CD14-positive monocyte (primary cell): ENCODE measurements at regions not wholly inside any gene's neighbourhood (a gene's known extent, or its start where the extent isn't known, plus 50 kb on each side); places are given as distances from the start of the nearest gene placed in this dataset.

Experiments
- DNase-seq, 3 donors: peaks; one replicate each; pipeline ENCODE4 v3.0.0-alpha.2; 2011 to 2022
- H2AFZ ChIP-seq: 2 replicates; pipeline ENCODE4 v1.6.0; 2012; ENCODE audit warnings: mild to moderate bottlenecking, low read depth, low read length, inconsistent platforms; ENCODE audit not compliant: insufficient read depth, poor library complexity, severe bottlenecking
- H3K27ac ChIP-seq, 2 donors: 1 replicate in 1 of 2; 2 replicates in 1 of 2; pipeline ENCODE4 v1.5.1; 2012 to 2013; ENCODE audit warnings: low read length in 2 of 2, control low read depth in 1 of 2, inconsistent platforms in 1 of 2, low read depth in 1 of 2, mild to moderate bottlenecking in 1 of 2
- H3K27me3 ChIP-seq, 2 donors: one replicate each; pipeline versions ENCODE4 v1.6.0 to v1.6.1; 2011 to 2013; ENCODE audit warnings: low read length in 2 of 2; ENCODE audit not compliant: control insufficient read depth in 2 of 2, insufficient read depth in 2 of 2
- H3K36me3 ChIP-seq, 2 donors: replicated peaks in 1 of 2; 1 replicate in 1 of 2; 2 replicates in 1 of 2; pipeline versions ENCODE4 v1.5.1 to v1.6.1; 2012 to 2013; ENCODE audit warnings: low read length in 2 of 2, control low read depth in 1 of 2, inconsistent platforms in 1 of 2, mild to moderate bottlenecking in 1 of 2; ENCODE audit not compliant: insufficient read depth in 2 of 2, control insufficient read depth in 1 of 2
- H3K4me1 ChIP-seq, 2 donors: 1 replicate in 1 of 2; 2 replicates in 1 of 2; pipeline versions ENCODE4 v1.5.1 to v1.6.1; 2012 to 2013; ENCODE audit warnings: low read length in 2 of 2, control low read depth in 1 of 2, inconsistent platforms in 1 of 2, mild to moderate bottlenecking in 1 of 2, moderate library complexity in 1 of 2; ENCODE audit not compliant: insufficient read depth in 2 of 2, control insufficient read depth in 1 of 2
- H3K4me2 ChIP-seq: replicated peaks from 2 replicates; pipeline ENCODE3; 2012; ENCODE audit warnings: low read length, moderate library complexity, mild to moderate bottlenecking; ENCODE audit not compliant: poor library complexity, severe bottlenecking; ENCODE audit errors: extremely low read depth
- H3K4me3 ChIP-seq, 3 experiments: fragments of 200-600 bp in 1 of 3; sonication (generic) in 1 of 3; replicated peaks in 1 of 3; 1 replicate in 2 of 3; 2 replicates in 1 of 3; pipeline ENCODE4 v1.5.1; 2011 to 2013; ENCODE audit warnings: low read length in 3 of 3, mild to moderate bottlenecking in 3 of 3, control low read depth in 2 of 3, low read depth in 2 of 3, inconsistent platforms in 1 of 3, moderate library complexity in 1 of 3
- H3K79me2 ChIP-seq: 2 replicates; pipeline ENCODE4 v1.6.0; 2012; ENCODE audit warnings: mild to moderate bottlenecking, control low read depth, inconsistent platforms, low read length, moderate library complexity; ENCODE audit not compliant: insufficient read depth
- H3K9ac ChIP-seq: 2 replicates; pipeline ENCODE4 v1.6.0; 2017; ENCODE audit warnings: low read length, mild to moderate bottlenecking; ENCODE audit not compliant: insufficient read depth, poor library complexity, severe bottlenecking
- H3K9me3 ChIP-seq, 2 donors: replicated peaks in 1 of 2; 1 replicate in 1 of 2; 2 replicates in 1 of 2; pipeline versions ENCODE4 v1.5.1 to v1.6.1; 2012 to 2013; ENCODE audit warnings: low read length in 2 of 2, control low read depth in 1 of 2; ENCODE audit not compliant: control insufficient read depth in 1 of 2, insufficient read depth in 1 of 2
- H4K20me1 ChIP-seq: 2 replicates; pipeline ENCODE4 v1.6.0; 2012; ENCODE audit warnings: mild to moderate bottlenecking, low read length, control low read depth, moderate library complexity; ENCODE audit not compliant: insufficient read depth
- H3K27ac Mint-ChIP-seq, 7 donors: one replicate each; pipeline ENCODE4 v1.8.0; 2020; ENCODE audit warnings: mild to moderate bottlenecking in 7 of 7, mixed read lengths in 7 of 7, moderate library complexity in 6 of 7, inconsistent platforms in 2 of 7
- H3K27me3 Mint-ChIP-seq, 3 donors: one replicate each; pipeline ENCODE4 v1.8.0; 2021 to 2022; ENCODE audit warnings: low read depth in 3 of 3, mild to moderate bottlenecking in 3 of 3, mixed read lengths in 3 of 3, moderate library complexity in 3 of 3, inconsistent platforms in 1 of 3
- H3K36me3 Mint-ChIP-seq, 2 donors: one replicate each; pipeline ENCODE4 v1.8.0; 2020; ENCODE audit warnings: mixed read lengths in 2 of 2, inconsistent platforms in 1 of 2, mild to moderate bottlenecking in 1 of 2
- H3K4me1 Mint-ChIP-seq: one replicate; pipeline ENCODE4 v1.8.0; 2020; ENCODE audit warnings: mild to moderate bottlenecking, mixed read lengths
- H3K4me3 Mint-ChIP-seq, 2 donors: one replicate each; pipeline ENCODE4 v1.8.0; 2020; ENCODE audit warnings: mild to moderate bottlenecking in 2 of 2, mixed read lengths in 2 of 2, moderate library complexity in 1 of 2
- H3K9me3 Mint-ChIP-seq, 7 donors: one replicate each; pipeline ENCODE4 v1.8.0; 2020 to 2022; ENCODE audit warnings: mixed read lengths in 7 of 7, mild to moderate bottlenecking in 6 of 7, moderate library complexity in 6 of 7, inconsistent platforms in 2 of 7
- WGBS: methylation state at CpG from one replicate; pipeline ENCODE4 v1.1.5; 2013; ENCODE audit warnings: missing lambda C conversion rate; ENCODE audit not compliant: insufficient coverage; 5-methylcytosine and 5-hydroxymethylcytosine counted together
- intact Hi-C, 2 donors: fragments of 100-400 bp; cut with micrococcal nuclease; formaldehyde crosslinking; loops; one replicate each; pipeline versions ENCODE4 v1.15.0 to v1.15.1; 2023
- TF ChIP-seq, protein P1 (sequence below): fragments of 200-600 bp; IDR thresholded peaks from one replicate; pipeline ENCODE4 v1.8.0; 2022; ENCODE audit warnings: antibody characterized with exemption, mild to moderate bottlenecking

GRCh38 chr18:40423291-40423690 lies 1531.7 kb upstream of the PIK3C3 start:
- no peaks in the 10 kb centered on the region for H3K4me1 Mint-ChIP-seq
- H3K4me3 Mint-ChIP-seq: no peak overlapping the region
- Histone ChIP-seq H3K4me2 (no peak overlapping the region), H3K9ac (no peak overlapping the region), H3K79me2 (no peaks in the 10 kb centered on the region), H3K36me3 (no peaks in the 10 kb centered on the region), H2AFZ (no peak overlapping the region), H3K27me3 (no peaks in the 10 kb centered on the region), H3K4me3 (no peak overlapping the region), H3K9me3 (no peaks in the 10 kb centered on the region), H3K4me1 (no peaks in the 10 kb centered on the region), H3K27ac (no peak overlapping the region), H4K20me1 (no peaks in the 10 kb centered on the region)
- DNase-seq: no peak
- TF ChIP-seq, protein P1, sequence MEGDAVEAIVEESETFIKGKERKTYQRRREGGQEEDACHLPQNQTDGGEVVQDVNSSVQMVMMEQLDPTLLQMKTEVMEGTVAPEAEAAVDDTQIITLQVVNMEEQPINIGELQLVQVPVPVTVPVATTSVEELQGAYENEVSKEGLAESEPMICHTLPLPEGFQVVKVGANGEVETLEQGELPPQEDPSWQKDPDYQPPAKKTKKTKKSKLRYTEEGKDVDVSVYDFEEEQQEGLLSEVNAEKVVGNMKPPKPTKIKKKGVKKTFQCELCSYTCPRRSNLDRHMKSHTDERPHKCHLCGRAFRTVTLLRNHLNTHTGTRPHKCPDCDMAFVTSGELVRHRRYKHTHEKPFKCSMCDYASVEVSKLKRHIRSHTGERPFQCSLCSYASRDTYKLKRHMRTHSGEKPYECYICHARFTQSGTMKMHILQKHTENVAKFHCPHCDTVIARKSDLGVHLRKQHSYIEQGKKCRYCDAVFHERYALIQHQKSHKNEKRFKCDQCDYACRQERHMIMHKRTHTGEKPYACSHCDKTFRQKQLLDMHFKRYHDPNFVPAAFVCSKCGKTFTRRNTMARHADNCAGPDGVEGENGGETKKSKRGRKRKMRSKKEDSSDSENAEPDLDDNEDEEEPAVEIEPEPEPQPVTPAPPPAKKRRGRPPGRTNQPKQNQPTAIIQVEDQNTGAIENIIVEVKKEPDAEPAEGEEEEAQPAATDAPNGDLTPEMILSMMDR: no peak
- H3K9me3 Mint-ChIP-seq: peaks cover 0 to 12% (median 1%) of the 10 kb centered on the region in 7 donors
- no peaks in the 10 kb centered on the region for H3K36me3 Mint-ChIP-seq
- peaks cover 0 to 1% (median 1%) of the 10 kb centered on the region in 3 donors for H3K27me3 Mint-ChIP-seq
- WGBS: 57% methylated on average over 2 of the region's 2 CpGs
- no peak overlapping the region for H3K27ac Mint-ChIP-seq
- intact Hi-C loops: no loop called here

GRCh38 chr18:40420675-40421074 lies 1534.4 kb upstream of the PIK3C3 start:
- no peak for DNase-seq
- Histone ChIP-seq H3K4me2 (no peak overlapping the region), H3K79me2 (no peaks in the 10 kb centered on the region), H4K20me1 (no peaks in the 10 kb centered on the region), H3K4me1 (no peaks in the 10 kb centered on the region), H3K27me3 (no peaks in the 10 kb centered on the region), H3K27ac (no peak overlapping the region), H3K9ac (no peak overlapping the region), H3K4me3 (no peak overlapping the region), H2AFZ (no peak overlapping the region), H3K9me3 (no peaks in the 10 kb centered on the region), H3K36me3 (no peaks in the 10 kb centered on the region)
- Mint-ChIP-seq H3K27ac (no peak overlapping the region), H3K4me1 (no peaks in the 10 kb centered on the region), H3K4me3 (no peak overlapping the region), H3K36me3 (no peaks in the 10 kb centered on the region), H3K9me3 (peaks cover 0 to 12% (median 0%) of the 10 kb centered on the region in 7 donors), H3K27me3 (peaks cover 0 to 1% (median 1%) of the 10 kb centered on the region in 3 donors)
- intact Hi-C loops: no loop called here
- WGBS: no CpG with 5 or more reads among the region's 1 CpG
- TF ChIP-seq, protein P1: no peak
